ENCODE measurements at regions not wholly inside any gene's neighbourhood (a gene's known extent, or its start where the extent isn't known, plus 50 kb on each side); places are given as distances from the start of the nearest gene placed in this dataset.

DNA sequence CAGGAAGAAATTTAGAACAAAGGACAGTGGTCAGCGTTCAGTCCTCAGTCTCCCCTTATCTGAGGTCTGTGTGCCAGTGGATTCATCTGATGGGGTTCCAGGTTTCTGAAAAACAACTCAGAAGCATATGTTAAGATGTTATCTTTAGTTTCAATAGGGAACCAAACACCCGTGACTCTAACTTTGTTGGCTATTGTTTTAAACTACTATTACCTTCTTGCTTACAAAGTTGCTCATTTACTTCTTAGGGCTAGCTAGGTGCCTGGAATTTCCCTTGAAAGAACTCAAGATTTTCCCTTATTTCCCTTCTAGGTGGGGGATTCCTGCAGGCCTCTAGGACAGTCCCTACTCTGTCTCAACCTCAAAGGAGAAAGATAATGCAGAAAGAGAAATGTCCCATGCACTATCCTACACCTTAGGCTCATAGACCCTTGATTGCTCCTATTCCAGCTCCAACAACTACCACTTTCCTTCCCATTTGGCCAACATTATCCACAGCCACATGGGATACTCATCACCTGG is 192.5 kb upstream of the LYZL1 start:
- DNase-seq: no peak

DNA sequence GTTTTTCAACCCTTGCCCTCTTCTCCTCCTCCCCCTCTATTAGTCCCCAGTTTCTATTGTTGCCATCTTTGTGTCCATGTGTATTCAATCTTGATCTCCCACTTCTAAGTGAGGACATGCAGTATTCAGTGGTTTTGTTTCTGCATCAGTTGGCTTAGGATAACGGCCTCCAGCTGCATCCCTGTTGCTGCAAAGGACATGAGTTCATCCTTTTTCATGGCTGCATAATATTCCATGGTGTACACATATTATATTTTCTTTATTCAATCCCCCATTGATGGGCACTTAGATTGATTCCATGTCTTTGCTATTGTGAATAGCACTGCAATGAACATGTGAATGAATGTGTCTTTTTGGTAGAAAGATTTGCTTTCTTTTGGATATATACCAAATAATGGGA is 190.4 kb upstream of the LYZL1 start:
- no peak for DNase-seq

DNA sequence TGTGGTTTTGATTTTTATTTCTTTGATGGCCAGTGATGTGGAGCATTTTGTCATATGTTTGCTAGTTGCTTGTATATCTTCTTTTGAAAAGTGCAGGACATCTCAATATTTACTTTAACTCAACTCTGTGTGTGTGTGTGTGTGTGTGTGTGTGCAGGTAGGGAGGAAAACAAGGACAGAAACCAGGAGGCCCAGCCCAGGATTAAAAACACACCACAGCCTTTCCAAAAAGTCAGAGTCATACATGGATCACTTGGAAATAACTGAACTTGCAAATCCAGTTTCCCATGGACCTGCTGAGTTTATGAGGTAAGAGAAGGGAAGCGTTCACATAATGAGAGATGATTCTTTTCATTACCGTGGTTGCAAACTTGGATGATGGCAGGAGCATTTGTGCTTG is 189.9 kb upstream of the LYZL1 start:
- DNase-seq: no peak

DNA sequence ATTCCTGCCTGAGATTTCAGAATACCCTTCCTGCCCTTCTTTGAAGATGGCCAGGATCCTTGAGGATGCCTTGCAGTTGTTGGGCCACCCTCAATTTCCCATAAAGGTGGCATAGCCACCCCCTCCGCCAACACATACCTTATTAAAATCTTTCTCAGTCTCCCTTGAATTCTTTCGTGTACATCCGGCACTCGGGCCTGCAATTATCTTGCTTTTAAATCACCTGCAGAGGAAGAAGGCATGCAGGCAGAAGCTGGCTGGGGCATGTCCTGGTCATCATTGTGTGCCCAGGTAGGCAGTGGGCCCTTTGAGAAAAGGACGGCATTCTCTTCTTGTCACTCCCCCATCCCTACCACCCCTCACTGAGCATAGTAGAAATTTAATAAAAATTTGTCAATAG is 189.5 kb upstream of the LYZL1 start:
- no peak for DNase-seq

DNA sequence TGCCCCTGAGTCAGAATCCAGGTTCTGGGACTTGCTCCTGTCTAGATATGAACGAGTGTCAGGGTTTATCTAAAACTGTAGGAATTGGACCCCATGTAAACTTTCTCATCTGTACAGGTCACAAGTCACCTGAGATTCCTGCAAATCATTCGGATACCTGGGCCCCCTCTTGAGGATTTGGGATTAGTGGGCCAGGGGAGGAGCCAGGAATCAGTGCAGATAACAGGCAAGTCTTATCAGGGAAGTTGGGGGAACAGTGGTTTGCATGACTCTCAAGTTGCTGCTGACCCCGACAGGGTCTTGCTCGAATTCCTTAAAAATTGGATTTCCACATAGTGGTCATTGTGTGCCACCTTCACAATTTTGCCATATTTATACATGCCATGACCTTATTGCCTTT is 188.4 kb upstream of the LYZL1 start:
- DNase-seq: no peak

DNA sequence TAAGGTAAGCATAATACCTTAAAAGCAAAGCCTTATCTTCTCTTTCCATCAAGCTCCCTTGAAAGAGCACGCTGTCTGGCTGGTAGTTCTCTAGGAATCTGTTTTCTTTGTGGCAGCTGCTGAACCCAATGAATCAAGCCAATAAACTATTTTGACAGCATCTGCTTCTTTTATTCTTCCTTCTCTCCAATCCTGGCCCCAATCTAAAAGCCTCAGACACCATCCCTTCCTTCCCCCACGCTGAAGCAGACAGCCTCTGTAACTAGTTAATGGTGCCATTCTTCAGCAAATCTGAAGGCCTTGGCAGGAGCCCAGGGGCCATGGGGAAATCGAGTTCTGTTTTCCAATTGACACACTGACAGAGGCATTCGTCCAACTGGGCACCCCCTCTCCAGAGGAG is 186.6 kb upstream of the LYZL1 start:
- DNase-seq: no peak

DNA sequence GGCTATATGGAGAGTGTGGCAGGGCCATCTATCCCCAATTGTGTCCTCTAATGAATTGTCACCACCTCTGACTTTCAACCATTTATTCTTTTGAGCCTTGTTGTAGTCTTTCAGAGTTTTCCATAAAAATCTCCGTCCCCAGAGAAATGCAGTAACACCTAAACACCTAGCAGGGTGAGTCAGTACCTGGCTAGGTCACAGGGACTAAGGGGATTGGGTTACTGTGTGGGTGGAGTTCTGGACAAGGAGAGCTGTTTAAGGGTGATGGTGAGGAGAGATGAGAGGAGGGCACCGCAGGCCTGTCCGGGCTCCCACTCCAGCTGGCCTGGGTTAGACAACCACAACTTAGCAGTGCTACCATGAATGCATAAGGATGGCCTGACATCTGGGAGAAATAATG is 186.2 kb upstream of the LYZL1 start:
- no peak for DNase-seq

DNA sequence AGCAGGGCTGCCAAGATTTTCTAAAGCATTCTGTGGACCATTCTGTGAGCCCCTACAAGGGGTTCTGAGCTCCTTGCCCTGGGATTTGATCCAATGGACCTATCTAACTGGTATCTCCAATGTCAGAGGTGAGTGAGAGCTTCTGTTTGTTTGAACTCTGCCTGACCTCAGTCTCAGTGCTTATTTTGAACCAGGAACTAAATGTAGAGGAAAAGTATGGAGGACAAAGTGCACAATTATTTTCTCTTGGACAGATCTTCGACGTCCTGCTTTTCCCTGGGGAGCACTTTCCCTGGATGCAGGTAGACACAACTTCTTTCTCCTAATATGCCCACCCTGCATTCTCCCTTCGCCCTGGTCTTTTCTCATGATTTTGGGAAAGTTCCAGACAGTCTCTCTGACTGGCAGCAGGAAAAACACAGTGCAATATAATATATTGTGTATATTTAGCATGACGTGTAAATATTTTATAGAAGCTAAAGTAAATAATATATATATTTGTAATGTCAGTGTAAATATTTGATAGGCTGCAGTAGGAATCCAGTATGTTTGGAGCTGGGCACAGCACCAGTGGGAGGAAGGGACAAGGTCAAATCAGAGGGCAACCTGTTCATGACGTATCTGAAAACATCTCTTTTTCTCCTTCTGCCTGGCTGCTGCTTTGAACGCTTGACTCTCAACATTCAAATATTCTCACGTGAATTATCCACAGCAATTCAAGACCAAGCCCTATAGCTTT is 184.0 kb upstream of the LYZL1 start:
- no peak for DNase-seq

DNA sequence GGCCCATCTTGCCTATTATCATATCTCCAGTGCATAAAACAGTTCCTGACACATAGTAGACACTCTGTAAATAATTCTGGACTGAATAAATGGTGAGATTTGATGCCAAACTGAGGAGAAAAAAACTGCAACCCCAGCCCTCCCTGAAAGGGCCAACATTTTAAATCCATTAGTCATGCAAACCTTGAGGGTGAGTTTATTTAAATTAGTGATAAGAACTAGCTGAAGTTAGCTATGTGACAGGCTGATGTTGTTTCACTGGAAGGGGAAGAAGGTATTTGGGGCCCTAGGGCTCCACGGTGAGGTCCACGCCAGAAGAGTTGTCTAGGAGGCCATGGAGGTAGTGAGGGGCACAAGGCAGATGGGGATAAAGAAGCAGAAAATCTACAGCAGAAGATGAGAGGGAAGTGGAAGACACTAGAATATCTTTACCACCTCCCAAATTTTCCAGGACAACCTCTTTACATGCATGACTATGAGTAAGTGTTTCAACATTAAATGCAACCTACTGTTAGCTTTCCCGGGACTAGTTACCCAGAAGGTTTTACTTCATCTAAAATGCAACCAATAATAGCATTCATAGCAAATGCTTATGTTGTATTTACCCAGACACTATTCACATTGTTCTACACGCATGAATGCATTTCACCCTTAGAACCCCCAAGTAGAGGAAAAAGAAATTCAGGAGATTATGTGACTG is 183.2 kb upstream of the LYZL1 start:
- no peak for DNase-seq

DNA sequence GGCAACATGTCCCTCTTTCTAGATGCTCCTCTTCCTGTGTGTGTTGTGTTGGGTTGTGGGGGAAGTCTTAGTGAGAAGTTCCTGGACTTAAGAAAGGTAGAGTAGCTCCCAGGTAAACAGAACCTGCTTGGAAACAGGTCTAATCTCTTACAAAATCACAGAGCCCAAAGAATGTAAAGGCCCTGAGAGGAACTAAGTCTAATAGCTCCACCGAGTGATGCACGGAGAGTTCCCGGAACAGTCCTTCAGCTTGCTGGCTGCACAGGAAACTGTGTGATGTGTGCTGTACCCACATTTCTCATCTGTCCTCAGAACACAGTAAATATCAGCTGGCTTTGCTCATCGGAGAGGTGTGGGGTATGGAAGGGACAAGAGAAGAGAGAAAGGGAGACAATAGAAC is 182.6 kb upstream of the LYZL1 start:
- DNase-seq: no peak

DNA sequence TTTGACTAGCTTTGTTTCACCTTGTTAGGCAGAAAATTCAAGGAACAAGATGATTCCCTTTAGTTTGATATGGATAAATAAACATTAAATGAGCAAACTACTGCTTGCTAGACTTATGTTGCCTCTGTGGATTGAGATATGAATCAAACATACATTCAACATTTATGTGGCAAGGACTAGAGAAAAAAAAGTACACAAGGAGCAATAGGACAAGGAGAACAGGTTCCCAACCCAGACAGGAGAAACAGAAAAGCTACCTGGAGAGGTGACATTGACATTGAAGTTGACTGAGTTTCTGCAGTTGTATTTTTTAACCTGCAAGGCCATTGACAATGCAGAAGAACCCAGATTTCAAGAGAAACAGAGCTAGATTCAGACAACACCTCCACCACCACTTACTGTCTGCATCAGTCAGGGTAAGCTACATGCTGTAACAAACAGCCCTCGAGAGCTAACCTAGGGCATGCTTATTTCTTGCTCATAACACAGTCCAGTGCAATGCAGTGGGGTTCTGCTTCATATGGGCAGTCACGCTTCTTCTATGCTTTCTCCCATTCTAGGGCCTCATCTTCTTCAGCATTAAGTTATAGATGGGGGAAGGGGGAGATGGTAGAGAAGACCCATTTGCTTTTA is 180.9 kb upstream of the LYZL1 start:
- DNase-seq: no peak

DNA sequence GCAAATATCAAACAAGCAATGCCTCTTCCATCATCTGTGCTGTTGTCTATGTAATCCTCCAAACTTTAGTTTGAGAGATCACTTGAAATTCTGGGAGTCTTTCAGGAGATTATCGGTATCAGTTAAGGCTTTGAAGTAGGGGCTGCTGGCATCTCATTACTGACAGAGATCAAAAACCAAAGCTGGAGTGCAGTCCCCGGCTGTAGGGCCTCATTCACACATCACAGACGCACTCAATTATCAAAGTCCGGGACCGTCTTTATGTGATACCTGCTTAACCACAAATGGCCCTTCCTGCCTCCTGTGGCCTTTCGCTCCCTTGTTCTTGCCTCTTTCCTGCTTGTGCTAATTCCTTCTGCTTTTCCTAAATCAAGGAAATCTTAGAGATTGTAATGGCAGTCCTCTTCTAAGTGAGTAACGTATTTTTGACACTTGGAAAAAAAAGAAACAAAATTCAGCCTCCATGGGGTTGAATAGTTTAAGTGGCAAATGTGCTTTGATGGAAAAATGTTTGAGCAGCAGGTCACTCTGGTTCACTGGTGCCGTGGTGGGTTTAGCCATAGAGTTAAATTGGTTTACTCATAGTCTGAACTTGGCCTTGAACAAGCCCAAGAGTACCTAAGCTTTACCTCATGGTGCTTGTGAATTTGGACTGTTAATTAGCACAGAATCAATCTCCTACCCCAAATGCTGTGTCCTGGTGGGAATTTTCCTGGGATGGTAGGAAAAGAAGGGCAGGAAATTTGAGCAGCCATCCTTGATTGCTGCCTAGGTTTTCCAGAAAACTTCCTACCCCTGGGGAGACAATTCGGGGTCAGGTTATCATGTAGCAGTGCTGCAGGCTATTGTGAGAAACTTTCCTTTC is 178.9 kb upstream of the LYZL1 start:
- DNase-seq: no peak

DNA sequence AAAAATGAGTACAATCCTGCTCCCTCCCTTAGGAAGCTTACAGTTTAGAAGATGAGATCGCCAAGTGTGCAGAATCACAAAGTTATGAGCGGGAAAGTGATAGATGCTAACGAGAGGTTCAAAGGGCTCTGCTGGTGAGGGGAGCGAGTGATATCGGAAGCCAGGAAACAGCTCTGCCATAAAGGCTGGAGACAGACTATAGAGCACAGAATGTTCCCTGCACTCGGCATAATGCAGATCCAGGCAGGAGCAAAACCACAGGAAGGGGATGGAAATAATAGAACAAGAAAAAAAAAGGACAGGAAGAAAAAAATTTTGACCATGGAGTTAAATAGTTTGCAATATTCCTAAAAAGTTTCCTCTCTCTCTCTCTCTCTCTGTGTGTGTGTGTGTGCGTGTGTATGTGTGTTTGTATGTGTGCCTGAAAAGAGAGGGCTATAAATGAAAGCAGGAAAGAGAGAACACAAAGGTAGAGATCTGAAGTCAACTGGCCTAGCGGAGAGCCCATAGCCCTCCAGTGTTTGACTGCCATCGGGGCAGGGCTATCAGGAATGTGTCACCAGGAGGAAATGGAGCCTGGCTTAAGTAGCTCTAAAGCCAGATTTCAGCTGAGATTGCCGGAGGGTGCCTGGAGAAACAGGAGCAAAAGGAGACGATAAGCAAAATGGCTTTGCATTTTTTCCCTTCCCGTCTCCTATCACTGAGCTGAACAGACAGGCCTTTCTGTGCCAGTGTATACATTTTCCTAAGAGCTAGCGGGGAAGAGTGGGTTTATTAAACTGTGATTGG is 175.8 kb upstream of the LYZL1 start:
- no peak for DNase-seq

DNA sequence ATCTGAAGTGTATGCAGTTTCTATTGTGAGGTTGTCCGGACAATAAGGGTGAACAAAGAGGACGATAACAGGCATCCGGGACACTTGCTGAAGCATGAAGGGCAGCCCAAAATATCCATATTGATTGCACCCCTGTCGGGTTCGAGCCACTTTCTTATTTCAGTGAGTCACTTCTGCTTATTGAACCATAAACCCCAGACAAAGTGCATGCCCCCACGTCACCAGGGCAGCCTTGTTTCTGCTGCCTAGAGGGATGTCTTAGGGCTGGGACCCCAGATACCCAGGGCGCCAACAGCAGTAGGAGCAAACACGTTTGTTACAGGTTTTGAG is 175.3 kb upstream of the LYZL1 start:
- no peak for DNase-seq

DNA sequence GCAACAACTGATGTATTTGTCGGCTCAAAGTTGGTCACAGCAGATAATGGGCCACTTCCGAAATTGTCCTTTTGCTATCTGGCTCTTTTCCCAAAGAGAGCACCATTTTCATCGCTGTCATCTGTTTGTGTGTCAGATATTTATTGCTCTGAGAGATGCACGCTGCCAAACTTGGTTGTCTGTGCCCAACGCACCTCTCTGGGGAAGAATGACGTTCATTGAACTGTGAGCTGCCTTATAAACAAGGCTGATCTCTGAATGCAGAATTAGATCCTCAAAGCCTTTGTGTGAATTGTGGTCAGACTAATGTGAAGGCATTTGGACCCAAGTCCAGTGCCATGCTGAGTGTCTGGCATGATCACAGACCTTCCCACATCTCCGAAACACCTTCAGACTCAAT is 174.7 kb upstream of the LYZL1 start:
- no peak for DNase-seq

DNA sequence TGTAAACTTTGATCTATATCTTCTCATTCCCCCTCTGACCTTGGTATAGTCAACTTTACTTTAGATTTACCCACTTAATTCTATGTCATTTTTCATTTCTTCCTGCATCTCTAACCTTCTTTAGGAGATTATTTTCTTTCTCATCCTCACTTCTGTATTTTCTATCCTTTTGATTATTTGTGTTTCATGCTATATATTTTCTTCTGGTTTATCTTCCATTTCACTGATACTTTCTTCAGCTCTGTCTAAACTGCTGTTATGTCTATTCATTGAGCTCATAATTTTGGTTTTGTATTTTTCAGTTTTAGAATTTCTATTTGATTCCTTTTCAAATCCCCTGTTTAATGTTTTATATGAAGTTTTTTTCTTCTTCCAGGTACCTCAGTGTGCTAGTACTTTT is 171.1 kb upstream of the LYZL1 start:
- no peak for DNase-seq

DNA sequence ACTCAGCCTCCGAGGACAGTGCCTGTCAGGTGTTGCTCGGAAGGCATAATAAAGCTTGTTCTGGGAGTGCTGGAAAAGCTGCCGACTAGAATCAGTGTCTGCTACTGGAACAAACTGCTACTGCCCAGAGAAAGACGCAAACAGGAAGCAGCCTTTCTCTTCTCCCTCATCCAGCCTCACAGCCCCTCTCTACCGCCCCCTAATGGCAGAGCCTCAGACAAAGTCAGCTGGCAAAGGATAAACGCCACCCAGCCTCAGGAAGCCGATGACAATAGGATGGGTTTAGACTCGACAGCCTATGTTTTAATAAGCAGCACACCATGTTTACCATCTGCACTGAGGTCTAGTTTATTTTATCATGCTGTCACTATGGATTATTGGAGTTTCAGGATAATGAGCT is 169.5 kb upstream of the LYZL1 start:
- no peak for DNase-seq

DNA sequence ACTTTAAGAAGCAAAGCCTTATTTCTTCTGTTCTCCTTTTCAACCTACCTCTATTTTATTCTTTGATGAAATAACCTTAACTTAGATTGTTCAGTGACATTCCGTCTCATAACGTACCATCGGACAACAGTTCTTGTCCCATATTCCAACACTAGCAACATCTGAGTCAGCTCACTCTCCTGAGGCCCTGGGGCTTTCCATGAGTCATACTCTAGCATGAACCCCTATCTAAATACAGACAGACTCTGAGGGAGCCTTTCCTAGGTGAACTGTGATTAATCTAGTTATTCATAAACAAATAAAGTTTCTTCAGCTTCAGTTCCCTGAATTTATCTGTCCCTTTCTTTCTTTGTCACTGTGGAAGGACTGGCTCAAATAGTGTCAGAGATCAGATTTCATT is 168.7 kb upstream of the LYZL1 start:
- DNase-seq: no peak

DNA sequence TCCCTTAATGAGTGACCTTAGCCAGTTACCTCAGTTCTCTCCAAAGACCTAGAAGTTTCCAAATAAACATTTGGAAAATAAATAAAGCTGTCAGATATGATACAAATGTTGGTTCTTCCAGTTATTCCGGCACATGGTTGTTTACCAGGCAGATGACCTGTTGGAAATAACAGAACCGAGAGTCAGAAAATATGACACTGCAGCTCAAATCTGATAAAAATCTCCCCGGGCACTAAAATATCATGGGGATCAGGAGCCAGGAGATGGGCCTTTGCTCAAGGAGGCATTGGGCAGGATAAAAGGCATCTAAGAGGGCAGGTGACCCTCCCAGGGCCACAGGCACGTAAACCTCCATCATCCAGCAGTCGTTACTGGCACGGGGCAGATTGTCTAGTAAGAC is 164.0 kb upstream of the LYZL1 start:
- DNase-seq: no peak

DNA sequence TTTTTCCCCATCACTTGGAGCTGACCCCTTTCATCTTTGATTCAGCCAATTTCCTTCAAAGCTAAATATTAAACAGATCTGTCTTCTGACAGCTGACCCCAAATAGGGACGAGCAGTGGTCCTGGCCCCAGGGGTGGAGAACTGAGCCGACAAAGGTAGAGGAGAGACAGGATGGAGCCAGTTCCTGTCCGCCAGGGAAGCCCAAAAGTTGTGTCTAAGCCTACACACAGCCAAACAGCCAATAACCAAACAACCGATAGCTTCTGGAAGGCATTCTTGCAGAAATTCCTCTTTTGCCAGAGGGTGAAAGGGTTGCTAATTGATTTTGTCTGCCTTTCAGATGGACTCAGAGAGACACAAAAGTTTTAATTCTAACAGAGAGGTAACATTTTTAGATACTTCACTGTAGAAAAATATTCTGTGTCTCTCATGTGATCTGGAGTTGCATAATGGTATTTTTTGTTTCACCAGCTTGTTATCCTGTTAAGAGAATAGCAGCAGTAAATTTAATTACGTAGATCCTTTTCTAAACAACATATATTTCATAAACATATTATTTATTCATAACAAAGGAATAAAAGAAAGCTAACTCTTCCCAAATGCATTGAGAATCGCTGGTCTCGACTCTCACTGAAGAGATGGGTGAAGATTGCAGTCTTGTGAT is 161.7 kb upstream of the LYZL1 start:
- no peak for DNase-seq

DNA sequence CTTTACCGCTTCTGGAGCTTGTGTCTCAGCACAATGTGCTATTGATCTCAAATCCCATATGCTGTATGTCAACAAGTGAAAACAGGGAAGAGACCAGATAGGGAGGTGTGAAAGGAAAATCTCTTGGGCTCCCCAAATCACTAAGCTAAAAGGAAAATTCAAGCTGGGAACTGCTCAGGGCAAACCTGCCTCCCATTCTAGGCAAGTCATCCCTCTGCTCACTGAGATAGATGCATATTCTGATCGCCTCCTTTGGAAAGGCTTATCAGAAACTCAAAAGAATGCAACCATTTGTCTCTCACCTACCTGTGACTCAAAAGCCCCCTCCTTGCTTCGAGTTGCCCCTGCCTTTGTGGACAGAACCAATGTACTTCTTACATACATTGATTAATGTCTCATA is 161.1 kb upstream of the LYZL1 start:
- no peak for DNase-seq

DNA sequence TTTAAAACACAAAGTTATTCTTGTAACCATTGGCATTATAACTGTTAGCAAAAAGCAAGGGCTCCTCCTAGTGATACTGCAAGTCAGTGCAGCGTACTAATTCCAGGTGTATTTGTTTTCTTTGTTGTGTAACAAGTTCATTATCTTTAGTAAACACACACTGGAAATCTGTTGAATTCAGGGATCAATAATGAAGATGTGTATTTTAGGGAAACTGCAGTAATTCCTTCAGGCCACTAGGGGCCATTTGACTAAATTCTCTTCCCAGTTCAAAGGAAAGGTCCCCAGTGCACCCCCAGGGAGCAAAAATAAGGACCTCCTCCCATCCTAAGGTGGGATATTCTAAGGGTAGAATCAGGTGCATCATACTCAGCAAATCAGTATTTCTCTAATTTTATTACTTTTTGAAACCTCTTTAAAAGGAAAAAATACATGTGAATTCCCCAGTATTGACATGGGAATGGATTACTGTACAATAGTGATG is 158.6 kb upstream of the LYZL1 start:
- no peak for DNase-seq

All from activated CD4-positive, alpha-beta T cell treated with anti-CD3 and anti-CD28 coated beads, Interleukin-2, amount 50 U/mL, for 4 hours (primary cell).